Pancreas (tissue), 10 donors: ENCODE measurements at regions not wholly inside any gene's neighbourhood (a gene's known extent, or its start where the extent isn't known, plus 50 kb on each side); places are given as distances from the start of the nearest gene placed in this dataset.
A peak's percentile ranks its signal among the peaks of the same experiment; 100 is the strongest.

Source experiments
- ATAC-seq, 4 donors: fragments of 200-7000 bp; cut with Tn5 transposase; one replicate each; pipeline versions ENCODE4 v1.8.0 to v1.9.1; 2020; ENCODE audit warnings: mild to moderate bottlenecking in 4 of 4, moderate library complexity in 4 of 4
- DNase-seq, 6 donors: peaks; one replicate each; pipeline ENCODE4 v3.0.0-alpha.2; 2020
- FAIRE-seq: peaks from 2 replicates; lab custom pipeline; 2012; peaks lifted over from hg19 to GRCh38; lab: Jason Lieb, UNC
- H3K27ac ChIP-seq, 4 donors: fragments of 200-600 bp; sonication (generic); 1 replicate in 3 of 4; 2 replicates in 1 of 4; pipeline versions ENCODE4 v1.5.0 to v1.8.0; 2020
- H3K27me3 ChIP-seq, 4 donors: fragments of 200-600 bp; one replicate each; pipeline ENCODE4 v1.8.0; 2021
- H3K36me3 ChIP-seq, 3 donors: fragments of 200-600 bp; sonication (generic) in 1 of 3; one replicate each; pipeline versions ENCODE4 v1.5.0 to v1.8.0; 2020 to 2021
- H3K4me1 ChIP-seq, 3 donors: fragments of 200-600 bp; one replicate each; pipeline ENCODE4 v1.8.0; 2021
- H3K4me3 ChIP-seq, 4 donors: fragments of 200-600 bp; sonication (generic) in 2 of 4; one replicate each; pipeline versions ENCODE4 v1.5.0 to v1.8.0; 2020 to 2021
- H3K9me3 ChIP-seq, 4 donors: fragments of 200-600 bp; one replicate each; pipeline ENCODE4 v1.8.0; 2021
- CTCF ChIP-seq, 4 donors: fragments of 200-600 bp; sonication (generic) in 3 of 4; IDR thresholded peaks; one replicate each; pipeline versions ENCODE4 v1.5.0 to v1.8.0; 2021; ENCODE audit warnings: antibody characterized with exemption in 4 of 4
- WGBS, 2 donors: extraction: QIAGEN DNeasy Blood & Tissue Kit; methylation state at CpG; one replicate each; pipeline ENCODE4 v1.1.7; 2013; 5-methylcytosine and 5-hydroxymethylcytosine counted together
- intact Hi-C, 3 donors: fragments of 100-400 bp; cut with DNase I; formaldehyde crosslinking; loops; one replicate each; pipeline versions ENCODE4 v1.11.1 to v1.14.2; 2022
- donor health status: healthy with polysubstance abuse.
- donor health status: DM: no; HTN: no; CAD: no; lungs with moderate emphysema.
- donor health status: DM: no; HTN: no; CAD: no.
- donor health status: control.
- donor health status: control.
- donor health status: Bipolar disorder and iron deficiency.
- donor health status: DM: yes; HTN: yes; CAD: no.
- donor health status: DM: no; HTN: no; CAD: no.
- donor health status: DM: no; HTN: no; CAD: no.
- donor health status: DM: yes; HTN: yes; CAD: no.

GRCh38 chr12:16685107-16685506, 79.1 kb upstream of the LMO3 start:
- Histone ChIP-seq H3K4me1 (no peaks in the 10 kb centered on the region), H3K36me3 (no peaks in the 10 kb centered on the region), H3K9me3 (no peaks in the 10 kb centered on the region), H3K27ac (no peak overlapping the region), H3K27me3 (no peaks in the 10 kb centered on the region), H3K4me3 (no peak overlapping the region)
- ATAC-seq (no peak), FAIRE-seq (no peak), DNase-seq (no peak)
- no peak for TF ChIP-seq CTCF (IDR thresholded peaks at IDR 0.05)
- intact Hi-C loops: no loop called here
- WGBS, 2 donors: 71 to 77% methylated on average over 4 of the region's 4 CpGs

- FAIRE-seq (no peak), DNase-seq (no peak), ATAC-seq (peak in 1 of 4 donors; percentile 72)
- Histone ChIP-seq H3K4me1 (no peaks in the 10 kb centered on the region), H3K27ac (no peak overlapping the region), H3K36me3 (no peaks in the 10 kb centered on the region), H3K4me3 (no peak overlapping the region), H3K9me3 (no peaks in the 10 kb centered on the region), H3K27me3 (no peaks in the 10 kb centered on the region)
- intact Hi-C loops: no loop called here
- no peak for TF ChIP-seq CTCF (IDR thresholded peaks at IDR 0.05)
These were observed 75.2 kb upstream of the LMO3 start for GRCh38 chr12:16681196-16681595.

- no peaks in the 10 kb centered on the region for H3K4me1 ChIP-seq
- H3K4me3 ChIP-seq: no peak overlapping the region
- WGBS, 2 donors: 45 to 49% methylated on average over 3 of the region's 3 CpGs
- H3K36me3 ChIP-seq: no peaks in the 10 kb centered on the region
- intact Hi-C loops: no loop called here
- DNase-seq (no peak), FAIRE-seq (no peak), ATAC-seq (no peak)
- peaks cover 0 to 5% (median 0%) of the 10 kb centered on the region in 4 donors for H3K27me3 ChIP-seq
- TF ChIP-seq CTCF (IDR thresholded peaks at IDR 0.05): no peak
- no peaks in the 10 kb centered on the region for H3K9me3 ChIP-seq
- H3K27ac ChIP-seq: no peak overlapping the region
These were observed 69.5 kb upstream of the LMO3 start for GRCh38 chr12:16675438-16675837.

- no peak for TF ChIP-seq CTCF (IDR thresholded peaks at IDR 0.05)
- ATAC-seq (no peak), DNase-seq (no peak), FAIRE-seq (no peak)
- intact Hi-C loops: no loop called here
- no peak overlapping the region for H3K4me3 ChIP-seq
- no peaks in the 10 kb centered on the region for H3K4me1 ChIP-seq
- H3K36me3 ChIP-seq: no peaks in the 10 kb centered on the region
- H3K9me3 ChIP-seq: no peaks in the 10 kb centered on the region
- H3K27ac ChIP-seq: no peak overlapping the region
- H3K27me3 ChIP-seq: peaks cover 0 to 5% (median 0%) of the 10 kb centered on the region in 4 donors
- 34 to 39% methylated on average over 2 of the region's 2 CpGs for WGBS, 2 donors
These were observed 68.9 kb upstream of the LMO3 start for GRCh38 chr12:16674885-16675284.

- WGBS, 2 donors: 71 to 72% methylated on average over 2 of the region's 2 CpGs
- no peak overlapping the region for H3K27ac ChIP-seq
- no peak for ATAC-seq
- FAIRE-seq: no peak
- no peaks in the 10 kb centered on the region for H3K4me1 ChIP-seq
- H3K27me3 ChIP-seq: peaks cover 0 to 5% (median 0%) of the 10 kb centered on the region in 4 donors
- no peak overlapping the region for H3K4me3 ChIP-seq
- intact Hi-C loops: no loop called here
- H3K9me3 ChIP-seq: no peaks in the 10 kb centered on the region
- H3K36me3 ChIP-seq: no peaks in the 10 kb centered on the region
- DNase-seq: no peak
- TF ChIP-seq CTCF (IDR thresholded peaks at IDR 0.05): no peak
These were observed 64.6 kb upstream of the LMO3 start for GRCh38 chr12:16670456-16671050.
